HS-5 (cell line): ENCODE measurements at regions not wholly inside any gene's neighbourhood (a gene's known extent, or its start where the extent isn't known, plus 50 kb on each side); places are given as distances from the start of the nearest gene placed in this dataset.
A peak's percentile ranks its signal among the peaks of the same experiment; 100 is the strongest.

Experiments used
- DNase-seq: peaks from one replicate; pipeline ENCODE4 v3.0.0-alpha.2; 2012; ENCODE audit warnings: low read depth

DNA sequence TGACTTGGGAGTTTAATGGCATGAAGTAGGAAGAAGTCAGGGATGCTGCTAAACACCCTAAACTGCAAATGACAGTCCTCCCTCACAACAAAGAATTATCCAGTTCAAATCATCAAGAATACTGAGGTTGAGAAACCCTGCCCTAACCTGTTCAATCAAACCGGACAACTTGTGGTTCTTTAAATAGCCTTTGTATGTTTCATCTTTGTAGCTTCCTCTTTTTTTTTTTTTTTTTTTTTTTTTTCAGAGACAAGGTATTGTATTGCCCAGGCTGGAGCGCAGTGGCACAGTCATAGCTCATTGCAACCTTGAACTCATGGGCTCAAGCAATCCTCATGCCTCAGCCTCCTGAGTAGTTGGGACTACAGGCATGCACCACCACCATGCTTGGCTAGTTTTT, 52.5 kb upstream of the TTC29 start:
- no peak for DNase-seq

DNA sequence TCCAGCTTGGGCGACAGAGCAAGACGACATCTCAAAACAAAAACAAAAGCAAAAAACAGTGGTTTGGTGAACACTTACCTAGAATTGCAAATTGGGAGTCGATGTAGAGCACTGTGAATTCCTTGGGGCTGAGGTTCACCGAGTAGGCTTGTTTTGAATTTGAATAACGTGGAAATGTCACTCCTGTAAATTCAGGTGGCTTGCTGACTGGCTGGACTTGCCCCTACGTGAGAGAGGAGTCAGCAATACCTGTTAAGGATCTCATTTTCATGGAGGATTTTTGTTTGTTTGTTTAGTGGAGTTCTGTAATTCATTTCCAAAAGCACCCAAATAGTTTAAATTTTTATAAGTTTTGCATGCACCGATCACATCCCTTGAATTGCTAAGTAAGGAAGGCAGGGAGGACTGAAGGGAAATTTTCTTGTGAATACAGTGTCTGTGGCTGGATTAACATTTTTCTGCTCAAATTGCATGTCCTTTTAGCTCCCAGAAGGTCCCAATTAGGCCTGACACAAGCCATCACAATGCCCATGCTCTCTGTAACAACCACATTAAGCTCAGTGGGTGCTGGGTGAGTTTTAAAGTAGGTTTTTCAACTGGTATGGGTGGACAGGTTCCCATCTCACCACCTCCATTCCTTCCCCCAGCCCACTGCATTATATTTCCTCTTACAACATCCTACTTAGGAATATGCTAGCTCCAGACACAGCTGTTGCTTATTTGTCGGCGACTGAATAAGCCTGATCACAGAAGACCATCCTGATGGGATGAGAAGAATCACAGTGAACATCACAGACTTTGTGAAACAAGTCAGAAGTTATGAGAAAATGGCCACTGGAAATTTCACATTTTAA, 58.5 kb upstream of the TTC29 start:
- no peak for DNase-seq

DNA sequence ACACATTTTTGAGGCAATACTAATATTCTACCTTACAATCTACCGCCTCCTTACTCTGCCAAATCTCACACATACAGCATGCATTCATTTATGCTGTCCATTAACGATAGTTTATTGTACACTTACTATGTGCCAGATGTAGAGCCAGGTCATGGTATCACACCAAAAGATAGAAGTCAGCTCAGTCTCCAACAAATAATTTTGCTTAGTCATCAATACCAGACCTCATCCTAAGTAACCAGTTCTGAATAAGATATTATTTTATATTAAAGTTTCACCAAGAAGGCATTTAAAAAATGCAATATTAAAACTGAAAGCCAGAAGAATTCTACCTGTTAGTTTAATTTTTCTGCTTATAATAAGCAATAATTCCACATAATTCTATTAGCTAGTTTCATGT, 60.6 kb upstream of the TTC29 start:
- no peak for DNase-seq

DNA sequence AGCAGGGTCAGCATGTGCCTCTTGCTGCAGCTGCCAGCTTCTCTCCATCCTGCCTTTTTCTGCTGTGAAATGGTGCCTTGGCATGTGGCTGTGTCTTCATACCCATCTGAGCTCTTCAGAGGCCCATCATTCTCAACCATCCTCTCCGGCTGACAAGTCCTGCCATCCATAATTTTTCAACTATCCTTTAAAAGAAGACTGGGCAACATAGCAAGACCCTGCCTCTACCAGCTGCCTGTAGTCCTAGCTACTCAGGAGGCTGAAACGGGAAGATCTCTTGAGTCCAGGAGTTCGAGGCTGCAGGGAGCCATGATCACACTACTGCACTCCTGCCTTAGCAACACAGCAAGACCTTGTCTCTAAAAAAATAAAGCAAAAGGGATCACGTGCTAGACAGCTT, 64.2 kb upstream of the TTC29 start:
- DNase-seq = no peak

DNA sequence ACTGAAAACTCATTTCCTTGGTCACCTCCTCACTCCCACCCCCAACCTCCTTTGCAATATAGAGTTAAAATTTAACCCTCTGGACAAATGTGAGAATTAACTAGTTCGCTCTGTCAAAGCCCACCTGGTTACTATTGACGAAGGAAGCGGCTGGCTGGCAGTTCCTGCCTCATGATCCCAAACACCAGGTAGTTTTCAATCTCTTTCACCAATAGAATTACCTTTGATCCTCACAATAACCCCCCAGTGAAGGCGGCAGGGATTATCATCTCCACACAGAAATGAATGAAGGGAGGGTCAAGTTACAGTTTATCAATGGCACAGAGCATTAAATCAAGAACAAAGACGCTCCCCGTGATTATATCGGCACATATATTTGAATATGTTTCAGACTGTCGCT, 65.7 kb upstream of the TTC29 start:
- no peak for DNase-seq

DNA sequence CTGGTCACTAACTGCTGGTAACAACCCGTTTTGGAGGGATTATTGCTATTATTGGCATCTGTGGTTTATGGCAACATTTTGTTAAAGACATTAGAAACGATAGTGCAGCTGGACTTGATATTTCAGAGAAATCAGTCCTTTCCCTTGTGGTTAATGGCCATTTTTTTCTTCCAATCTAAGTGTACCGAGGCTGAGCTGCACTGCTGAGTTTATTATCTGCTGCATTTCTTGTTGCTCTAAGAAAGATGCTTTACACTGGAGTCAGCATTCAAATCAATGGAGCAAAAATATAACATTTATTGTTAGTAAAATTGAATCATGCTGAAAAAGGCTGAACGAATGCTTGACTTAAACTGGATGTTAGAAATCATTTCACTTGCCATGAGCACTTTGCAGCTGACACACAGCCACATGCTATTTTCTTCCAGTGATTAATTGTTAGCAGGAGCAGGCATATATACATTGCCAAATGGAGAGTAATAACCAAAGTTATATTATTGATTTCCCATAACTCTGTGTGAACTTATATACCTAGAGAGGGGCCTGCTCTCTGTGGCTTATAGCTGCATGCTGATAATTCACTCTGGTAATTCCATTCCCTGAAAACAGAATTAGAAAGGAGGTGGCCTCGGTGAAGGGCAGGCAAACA, 66.5 kb upstream of the TTC29 start:
- DNase-seq = no peak

DNA sequence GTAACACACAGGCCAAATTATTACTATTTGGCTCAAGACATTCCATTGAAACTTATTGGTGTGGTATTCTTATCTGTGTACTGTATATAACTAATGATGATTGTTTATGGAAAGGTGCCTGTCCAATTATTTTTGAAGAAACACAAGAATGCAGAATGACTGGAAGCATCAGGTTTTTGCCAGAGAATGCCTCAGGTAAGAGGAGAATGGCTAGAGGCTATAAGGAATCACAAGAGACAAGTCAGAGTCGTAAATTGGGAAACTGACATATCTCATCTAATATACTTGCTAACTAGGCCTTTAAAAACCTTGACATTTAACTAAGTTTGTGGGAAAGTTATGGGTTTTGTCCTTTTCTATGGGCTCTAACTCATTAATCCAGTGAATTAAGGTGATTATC, 69.3 kb upstream of the TTC29 start:
- no peak for DNase-seq

DNA sequence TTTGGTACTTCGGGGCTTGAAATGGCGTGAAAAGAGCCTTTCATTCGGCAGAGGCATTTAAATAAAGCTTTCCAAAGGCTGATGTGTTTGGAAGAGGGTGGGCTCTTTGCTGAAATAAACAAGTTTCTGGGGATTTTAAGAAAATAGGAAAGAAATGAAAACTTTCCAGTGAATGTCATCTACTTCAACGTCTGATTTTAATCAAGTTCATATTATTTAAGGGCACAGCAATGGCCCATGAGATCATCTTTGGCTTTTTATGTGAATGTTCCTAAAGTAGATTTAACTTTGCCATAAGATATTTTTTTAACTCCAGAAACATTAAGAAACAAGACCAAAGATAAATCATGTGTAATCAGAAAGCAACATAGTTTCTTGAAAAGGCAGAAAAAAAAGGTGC, 69.8 kb upstream of the TTC29 start:
- DNase-seq = no peak

DNA sequence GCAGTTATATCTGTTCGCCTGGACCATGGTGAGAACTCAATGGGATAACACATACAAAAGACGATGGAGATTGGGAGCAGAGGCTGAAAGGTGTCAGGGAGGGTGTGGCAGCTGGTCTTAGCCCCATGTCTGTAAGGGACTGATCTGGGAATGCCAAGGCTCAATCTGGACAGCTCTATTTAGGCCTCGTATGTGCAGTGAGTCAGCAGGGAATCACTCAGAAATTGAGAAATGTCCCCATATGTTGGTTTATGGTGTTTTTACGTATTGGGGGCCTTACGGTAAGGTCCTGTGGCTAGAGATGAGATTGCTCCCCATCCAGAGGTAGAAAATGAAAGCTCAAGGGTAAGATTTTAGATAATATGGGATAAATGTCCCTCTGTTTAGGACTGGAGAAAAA, 71.4 kb upstream of the TTC29 start:
- peak; percentile 4 for DNase-seq

DNA sequence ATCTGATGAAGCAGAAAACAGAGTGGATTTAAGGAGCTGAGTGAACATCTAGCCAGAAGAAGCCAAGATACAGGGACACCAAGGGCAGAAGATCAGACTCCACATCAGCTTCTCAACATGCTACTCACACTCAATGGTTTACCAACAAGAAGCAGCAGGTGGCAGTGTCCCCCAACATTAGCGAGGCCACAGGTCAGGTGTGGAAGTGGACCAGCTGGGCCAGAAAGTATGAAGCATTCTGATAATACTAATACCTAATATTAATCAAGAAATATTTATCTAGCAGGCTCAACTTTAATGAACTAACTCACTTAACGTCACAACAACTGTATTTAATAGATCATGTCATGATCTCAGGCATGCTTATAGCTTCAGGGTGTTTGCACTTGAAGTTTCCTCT, 73.4 kb upstream of the TTC29 start:
- peak; percentile 9 for DNase-seq

DNA sequence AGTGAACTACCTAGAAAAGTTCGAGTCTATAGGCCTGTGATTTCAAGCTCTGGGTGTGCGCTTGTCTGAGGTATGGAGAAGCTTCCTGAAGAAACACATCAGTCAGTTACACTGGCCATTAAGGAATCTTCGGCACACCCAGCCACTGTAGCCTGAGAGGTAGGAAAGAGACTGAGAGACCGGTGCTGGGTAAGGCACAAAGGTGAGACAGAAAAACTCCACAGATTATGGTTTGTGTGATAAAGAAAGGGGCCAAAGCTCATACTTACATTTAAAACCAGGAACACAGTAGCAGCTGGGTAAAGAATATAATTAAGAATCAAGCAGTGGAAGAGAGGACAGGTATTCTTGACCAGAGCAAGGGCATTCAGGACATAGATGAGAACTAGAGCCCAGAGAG, 74.8 kb upstream of the TTC29 start:
- no peak for DNase-seq

DNA sequence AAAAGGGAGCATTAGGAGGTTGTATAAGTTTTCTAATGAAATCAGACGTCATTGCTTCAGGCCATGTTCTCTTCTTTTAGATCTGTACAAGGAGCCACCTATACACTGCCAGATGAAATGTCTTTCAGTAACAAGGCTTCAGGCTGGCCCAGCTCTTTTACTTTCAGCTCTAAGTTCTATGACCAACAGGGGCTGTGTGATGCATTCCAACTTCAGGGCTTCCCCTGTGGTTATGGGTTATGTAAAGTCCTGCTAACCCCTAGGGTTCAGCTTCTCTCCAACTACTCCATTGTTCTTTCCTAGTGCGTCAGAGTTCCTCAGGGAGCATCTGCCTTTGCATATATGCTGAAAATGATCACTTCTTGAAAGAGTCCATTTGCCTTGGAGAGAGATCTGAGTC, 79.4 kb upstream of the TTC29 start:
- no peak for DNase-seq

DNA sequence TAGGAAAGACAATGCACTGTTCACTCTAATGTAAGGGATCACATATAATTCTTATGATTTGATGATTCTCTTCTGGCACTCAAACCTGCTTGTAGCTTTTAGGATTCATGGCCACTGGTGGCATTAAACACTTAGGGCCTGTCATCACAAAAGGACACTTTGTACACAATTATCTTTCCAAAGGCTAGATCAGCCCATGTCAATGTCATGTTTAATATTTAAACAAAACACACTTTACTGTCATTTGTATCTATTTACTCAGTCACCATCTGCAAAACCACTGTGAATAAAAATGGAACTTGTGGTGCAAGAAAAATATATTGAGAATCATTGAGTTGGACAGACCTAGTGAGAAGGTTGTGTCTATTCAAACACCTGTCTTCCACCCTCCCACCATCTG, 83.6 kb upstream of the TTC29 start:
- no peak for DNase-seq

DNA sequence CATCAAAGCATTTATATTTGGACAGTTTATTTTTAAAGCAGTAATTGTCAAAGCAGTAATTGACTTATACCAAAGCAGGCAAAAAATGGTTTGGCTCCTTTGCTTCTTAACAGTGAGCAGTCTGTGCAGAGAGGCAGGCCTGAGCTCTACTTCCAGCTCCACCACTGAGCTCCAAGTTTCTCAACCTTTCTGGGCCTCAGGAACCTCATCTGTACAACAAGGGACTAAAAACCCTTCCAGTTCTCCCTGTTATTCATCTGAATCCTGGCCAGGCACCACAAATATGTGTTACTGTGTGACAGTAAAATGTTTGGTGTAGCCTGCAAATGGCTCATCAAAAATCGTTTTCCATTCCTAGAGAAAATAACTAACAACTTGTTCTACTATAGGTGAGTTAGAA, 88.7 kb upstream of the TTC29 start:
- DNase-seq = no peak

DNA sequence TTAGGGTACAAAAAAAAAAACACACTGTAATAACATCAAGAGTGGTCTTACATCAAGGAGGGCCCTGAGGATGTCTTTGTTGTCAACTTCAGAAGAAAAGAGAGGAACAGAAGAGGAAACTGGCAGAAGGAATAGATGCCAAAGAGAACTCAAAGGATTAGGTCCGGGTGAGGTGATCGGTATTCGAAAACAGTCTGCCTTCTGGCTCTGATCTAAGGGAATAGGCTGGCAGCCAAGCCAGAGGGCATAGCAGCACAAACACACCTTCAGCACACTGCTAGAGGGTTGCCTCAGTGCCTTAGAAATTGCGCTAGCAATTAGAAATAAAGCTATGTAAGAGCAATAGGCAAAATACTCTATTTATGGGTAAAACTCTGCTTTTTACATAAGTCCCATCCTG, 91.4 kb upstream of the TTC29 start:
- DNase-seq = no peak

DNA sequence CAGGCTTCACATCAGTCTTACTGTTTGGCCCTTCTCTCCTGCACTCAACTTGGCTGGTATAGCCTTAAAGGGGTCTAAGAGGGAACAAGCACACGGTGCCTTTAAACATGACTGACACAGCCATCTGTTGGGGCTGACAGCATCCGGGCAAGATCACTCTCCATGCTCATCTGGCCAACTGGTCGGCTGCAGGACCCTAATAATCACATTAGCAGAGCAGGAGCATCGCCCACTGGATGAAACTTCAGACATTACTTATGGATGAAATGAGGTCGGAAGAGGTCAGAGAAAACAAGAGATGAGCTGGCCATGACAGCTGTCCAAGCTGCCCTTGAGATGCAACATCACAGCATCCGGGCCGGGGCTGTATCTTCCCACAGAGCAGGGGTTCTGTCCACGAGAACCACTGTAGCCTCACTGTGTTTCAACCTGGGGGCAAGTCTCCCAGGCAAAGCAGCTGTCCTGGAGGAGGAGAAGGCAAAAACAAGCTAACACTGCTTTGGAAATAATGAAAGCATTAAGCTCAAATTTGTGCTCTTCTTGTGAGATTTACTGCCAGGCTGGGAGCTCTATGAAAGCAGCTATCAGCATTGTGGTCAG, 94.4 kb upstream of the TTC29 start:
- no peak for DNase-seq

DNA sequence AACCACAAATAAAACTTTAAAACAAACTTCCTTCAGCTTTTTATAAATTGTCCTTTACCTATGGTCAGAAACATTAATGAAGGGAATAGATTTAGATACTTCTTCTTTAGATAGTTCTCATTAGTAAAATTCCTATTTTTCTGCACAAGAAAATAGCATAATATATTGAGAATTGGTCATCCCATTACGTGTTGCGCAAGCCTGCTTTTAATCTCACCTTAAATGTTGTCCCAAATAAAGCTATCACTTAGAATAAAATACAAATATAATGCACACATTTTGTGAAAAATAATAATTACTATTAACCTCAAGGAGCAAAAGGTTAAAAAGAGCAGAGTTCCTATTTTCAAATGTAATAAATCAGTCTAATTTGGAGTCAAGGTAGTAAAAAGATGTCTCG, 95.2 kb upstream of the TTC29 start:
- DNase-seq = no peak

DNA sequence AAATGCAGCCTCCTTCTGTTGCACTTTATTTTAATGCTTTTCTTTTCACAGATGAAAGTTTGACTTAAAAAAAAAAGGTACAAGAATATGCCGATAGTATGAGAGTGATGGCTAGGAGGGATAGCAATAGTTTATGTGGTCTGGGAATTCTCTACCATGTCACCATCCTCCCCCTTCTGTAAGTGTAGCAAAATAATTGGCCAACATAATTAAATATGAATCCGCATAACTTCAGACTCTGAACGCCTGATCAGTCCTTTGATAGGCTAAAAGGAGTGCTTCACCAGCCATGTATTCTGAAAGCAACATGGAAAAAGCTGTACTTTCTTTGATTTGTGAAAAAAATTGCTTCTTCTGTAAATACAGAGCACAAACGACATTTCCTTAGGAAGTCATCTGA, 95.7 kb upstream of the TTC29 start:
- DNase-seq = no peak

DNA sequence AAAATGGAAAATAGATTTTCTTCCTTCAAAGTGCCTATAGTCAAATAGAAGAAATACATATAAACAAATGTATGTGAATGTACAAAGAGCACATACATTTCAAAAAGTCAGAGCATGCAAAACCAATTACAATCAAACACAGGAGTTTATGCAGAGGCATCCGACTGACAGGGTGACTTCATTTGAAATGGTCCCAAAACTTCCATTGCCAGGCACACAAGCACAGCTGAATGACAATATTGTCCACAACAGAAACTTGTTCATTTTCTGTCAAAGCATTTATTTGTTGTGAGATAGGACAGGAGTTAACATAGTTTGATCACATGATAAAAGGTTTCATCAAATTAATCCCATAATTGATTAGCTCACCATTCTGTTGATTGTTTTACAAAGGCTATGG, 96.4 kb upstream of the TTC29 start:
- DNase-seq = no peak

DNA sequence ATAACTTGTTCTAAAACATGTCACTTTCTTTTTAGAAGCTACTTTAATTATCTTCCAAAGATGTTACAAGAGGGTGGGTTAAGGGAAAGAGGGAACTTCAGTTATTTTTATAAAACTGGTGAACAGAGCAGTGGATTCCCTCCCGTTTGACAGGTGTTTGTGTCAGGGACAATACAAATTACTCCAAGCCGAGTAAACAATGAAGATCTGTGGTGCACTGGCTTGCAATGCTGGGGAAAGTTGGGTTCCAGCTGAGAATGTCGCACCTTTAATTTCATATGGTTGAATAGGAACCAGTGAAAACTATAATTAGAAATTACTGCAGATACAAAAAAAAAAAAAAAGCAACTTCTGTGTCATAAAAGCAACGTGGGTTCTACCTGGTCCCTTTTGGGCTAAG, 98.6 kb upstream of the TTC29 start:
- no peak for DNase-seq

DNA sequence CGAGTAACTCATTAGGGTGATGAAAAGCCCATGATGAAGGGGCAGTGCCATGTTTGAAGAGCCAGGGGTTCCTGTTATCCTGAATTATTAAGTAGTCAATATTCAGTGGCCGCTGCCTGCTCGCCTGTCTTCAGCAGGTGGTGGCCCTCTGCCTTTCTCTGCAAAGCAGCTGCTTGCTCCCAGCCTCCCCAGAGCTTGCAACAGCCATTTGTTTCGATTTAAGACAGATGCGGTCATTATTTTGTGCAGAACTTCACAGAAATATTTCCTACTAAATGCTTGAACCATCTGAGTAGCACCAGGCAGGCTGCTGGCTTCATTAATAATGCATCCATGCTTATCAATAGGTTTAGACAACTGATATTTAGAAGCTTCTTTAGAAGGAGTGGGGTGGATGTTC, 104.3 kb upstream of the TTC29 start:
- no peak for DNase-seq

DNA sequence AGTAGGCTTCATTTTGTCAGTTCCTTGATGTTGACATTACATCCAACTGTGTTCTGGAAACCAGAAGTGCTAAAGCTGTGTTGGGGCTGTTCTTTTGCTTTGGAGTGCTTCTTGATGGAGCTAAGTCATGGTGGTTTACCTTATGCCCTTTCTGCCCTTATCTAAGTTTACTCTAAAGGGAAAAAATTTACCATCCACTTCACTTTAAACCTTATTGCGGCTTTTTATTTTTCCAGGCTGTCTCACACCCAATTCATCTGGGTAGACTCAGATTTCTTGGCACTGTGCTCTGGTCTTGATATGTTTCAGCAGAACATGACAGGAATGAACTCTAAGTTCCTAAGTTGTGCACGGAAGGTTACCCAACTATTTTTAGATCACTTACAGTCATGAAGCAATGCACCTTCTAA, 104.7 kb upstream of the TTC29 start:
- DNase-seq = no peak

DNA sequence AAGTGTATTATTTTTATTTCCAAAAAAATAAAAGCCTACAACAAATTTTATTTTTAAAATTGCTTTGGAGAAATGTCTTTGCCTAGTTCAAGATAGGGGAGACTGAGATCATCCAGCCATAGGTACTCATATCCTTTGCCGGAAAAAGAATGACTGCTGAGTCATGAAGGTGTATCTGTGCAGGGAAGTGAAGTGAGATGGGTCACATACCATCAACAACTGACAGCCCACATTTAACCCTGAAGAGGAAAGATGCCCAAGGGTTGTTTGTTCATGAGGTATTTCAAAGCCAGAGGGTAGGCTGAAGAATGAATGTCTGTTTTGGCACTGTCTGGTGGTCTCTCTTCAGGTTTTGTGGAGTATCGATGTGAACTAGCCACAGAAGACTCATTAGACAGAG, 106.7 kb upstream of the TTC29 start:
- DNase-seq = no peak
